Peyer's patch (tissue), 4 donors: ENCODE measurements at regions not wholly inside any gene's neighbourhood (a gene's known extent, or its start where the extent isn't known, plus 50 kb on each side); places are given as distances from the start of the nearest gene placed in this dataset.

Experiments
- CTCF ChIP-seq, 6 experiments: fragments of 450-650 bp in 4 of 6; fragments of 200-600 bp in 2 of 6; sonication (generic) in 1 of 6; IDR thresholded peaks; one replicate each; pipeline ENCODE4 v1.5.1; 2017 to 2019; ENCODE audit warnings: antibody characterized with exemption in 6 of 6, mild to moderate bottlenecking in 3 of 6, moderate library complexity in 1 of 6
- POLR2A ChIP-seq, 2 donors: fragments of 450-650 bp; IDR thresholded peaks; one replicate each; pipeline ENCODE4 v1.5.1; 2017; ENCODE audit warnings: antibody characterized with exemption in 2 of 2, mild to moderate bottlenecking in 2 of 2, moderate library complexity in 2 of 2

GRCh38 chr1:112267929-112268328 lies 128.1 kb upstream of the CTTNBP2NL start:
- no peak for TF ChIP-seq POLR2A (IDR thresholded peaks at IDR 0.05)
- no peak for TF ChIP-seq CTCF (IDR thresholded peaks at IDR 0.05)
